Mesenteric fat pad (tissue), 1 donor: ENCODE measurements at regions not wholly inside any gene's neighbourhood (a gene's known extent, or its start where the extent isn't known, plus 50 kb on each side); places are given as distances from the start of the nearest gene placed in this dataset.

Source experiments
- DNase-seq: peaks from one replicate; pipeline ENCODE4 v3.0.0-alpha.2; 2020; ENCODE audit warnings: low spot score
- donor health status: DM: yes; HTN: yes; CAD: no.

DNA sequence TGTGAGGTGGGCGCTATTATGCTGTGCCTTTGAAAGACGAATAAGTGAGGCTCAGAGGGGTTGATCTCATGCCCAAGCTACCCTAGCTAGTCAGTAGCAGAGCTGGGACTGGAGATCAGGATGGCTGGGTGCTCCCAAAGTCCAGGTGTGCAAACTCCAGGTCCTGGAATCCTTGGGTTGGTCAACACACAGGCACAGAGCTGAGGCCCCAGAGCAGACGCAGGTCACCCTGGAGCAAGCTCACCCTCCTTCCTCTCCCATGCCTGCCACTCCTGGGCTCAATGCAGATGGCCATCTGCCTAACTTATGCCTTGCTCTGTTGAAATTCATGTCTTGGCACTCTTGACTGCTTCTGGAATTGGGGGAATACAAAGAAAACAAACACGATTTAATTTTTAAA, 587.2 kb downstream of the PTPRU start:
- DNase-seq = no peak

DNA sequence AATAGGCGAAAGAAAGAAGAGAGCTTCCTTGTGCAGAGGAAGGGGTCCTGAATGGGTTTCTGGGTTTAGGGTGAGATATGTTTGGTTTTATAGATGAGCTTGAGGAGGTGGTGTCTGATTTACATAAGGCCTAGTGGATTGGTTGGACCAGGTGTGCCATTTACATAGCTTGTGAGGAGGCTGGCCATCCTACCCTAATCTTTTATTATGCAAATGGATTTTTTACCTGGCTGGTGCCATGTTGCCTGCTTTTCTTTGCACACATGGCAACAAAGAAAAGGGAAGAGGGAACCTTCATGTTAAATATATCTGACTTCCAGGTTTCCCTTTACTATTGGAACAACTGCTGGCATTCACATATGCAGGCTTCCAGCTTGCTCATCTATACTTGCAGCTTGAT, 585.3 kb downstream of the PTPRU start:
- no peak for DNase-seq

DNA sequence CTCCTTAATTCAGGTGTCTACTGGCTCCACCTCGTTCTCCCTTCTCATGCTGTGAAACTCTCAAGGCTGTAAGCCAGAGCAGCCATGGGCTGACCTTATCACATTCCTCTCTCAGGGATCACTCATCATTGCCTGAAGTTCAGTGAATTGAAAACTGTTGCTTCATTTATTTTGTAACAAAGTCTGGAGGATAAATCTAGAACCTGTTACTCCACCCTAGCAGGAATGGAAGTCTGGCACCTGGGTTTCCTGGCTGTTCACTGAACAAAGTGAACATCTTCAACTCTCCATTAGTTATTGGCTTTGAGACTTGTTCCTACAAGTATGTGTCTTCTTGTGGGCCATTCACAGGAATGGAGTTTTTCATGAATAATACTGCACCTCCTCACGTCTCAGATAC, 584.1 kb downstream of the PTPRU start:
- no peak for DNase-seq

- DNase-seq = peak; percentile 45
Observed at GRCh38 chr1:29812408-29813135, 576.2 kb downstream of the PTPRU start.

- peak; percentile 49 for DNase-seq
Observed at GRCh38 chr1:29811727-29812407, 575.5 kb downstream of the PTPRU start.

DNA sequence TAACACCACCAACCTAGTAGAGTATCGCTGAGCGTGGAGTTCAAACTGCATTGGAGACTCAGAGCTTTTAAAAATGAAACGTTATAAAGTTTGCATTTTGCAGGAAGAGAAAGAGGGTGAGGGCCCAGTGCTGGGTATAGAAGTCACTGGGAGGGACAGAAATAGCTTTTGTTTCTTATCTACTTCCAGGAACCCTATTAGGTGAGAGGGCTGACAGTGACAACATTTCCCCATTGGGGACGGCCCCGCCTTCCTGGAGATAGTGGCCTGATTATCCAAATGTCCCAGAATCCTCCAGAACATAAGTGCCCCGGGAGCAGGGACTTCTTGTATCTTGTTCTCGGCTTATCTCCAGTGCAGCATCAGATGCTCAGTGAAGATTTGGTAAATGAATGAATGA, 574.9 kb downstream of the PTPRU start:
- DNase-seq = peak; percentile 49

DNA sequence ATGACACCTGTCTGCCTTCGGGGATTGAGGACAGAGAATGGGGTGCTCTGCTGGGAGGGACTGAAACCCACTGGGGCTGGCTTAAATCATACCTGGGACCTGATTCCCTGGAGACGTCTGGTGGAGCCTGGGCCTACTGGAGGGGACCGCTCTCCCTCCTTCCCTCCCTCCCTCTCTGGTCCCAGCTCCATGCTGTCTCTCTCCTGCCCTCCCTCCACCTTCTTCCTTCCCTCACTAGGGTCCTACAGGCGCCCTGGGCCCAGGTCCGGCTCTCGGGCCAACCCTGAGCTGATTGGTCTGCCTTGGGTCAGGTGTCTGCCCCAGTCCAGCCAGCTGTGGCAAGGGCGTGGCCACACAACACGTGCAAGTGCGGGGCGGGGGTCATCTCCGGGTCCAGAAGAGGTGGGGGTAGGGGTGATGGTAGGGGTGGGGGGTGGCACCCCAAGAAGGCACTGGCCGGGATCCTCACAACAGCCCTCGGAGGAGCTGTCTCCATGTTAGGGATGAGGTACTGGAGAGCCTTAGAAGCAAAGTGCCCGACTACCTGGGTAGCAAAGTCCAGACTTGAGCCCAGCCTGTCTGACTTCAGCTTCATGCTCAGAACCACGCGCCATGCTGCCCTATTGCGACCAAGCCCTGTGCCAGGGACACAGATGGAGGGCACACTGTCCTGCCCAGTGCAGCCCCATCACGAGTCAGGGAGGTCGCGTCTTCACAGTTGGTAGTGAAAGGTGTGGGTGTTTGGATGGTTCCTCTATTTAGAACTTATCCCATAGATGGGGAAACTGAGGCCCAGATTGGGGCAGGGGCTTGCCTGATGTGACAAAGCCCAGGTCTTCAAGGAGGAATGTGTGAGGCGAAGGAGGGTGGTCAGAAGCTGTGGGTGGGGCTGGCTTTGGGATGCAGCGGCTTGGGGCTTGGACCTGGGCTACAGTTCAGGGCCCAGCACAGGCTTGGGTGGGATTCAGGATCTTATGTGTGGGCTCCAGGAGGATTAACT, 574.1 kb downstream of the PTPRU start:
- peak; percentile 68 for DNase-seq

DNA sequence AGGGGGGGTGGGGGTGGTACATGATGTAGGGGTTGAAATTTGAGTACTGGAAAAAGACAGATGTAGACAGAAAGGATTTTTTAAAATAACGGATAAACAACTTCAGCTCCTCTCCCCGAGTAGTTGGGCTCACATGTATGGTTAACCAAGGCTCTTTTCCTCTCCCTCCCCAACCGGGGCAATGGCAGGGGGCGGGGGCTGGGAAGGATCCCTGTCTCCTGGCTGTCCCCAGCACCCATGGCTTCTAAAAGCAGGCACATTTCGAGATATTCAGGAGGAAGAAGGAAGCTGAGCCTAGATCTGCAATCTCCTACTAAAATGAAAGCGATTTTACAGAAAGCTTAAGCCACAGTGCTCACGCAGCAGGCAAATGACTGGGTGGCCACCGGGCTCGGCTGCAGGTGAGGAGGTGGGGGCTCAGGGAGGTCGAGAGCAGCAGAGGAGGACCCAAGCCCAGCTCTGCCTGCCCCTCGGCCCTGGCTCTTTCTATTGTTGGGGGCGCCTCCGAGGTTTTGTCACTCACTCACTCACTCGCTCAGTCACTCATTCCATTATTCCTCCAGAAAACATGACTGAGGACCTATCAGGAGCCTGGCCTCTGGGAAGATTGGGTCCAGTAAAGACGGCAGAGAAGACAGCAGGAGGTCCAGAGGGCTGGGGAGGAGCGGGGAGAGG, 573.3 kb downstream of the PTPRU start:
- DNase-seq = peak; percentile 68

- peak; percentile 55 for DNase-seq
Observed at GRCh38 chr1:29808141-29808995, 572.0 kb downstream of the PTPRU start.

DNA sequence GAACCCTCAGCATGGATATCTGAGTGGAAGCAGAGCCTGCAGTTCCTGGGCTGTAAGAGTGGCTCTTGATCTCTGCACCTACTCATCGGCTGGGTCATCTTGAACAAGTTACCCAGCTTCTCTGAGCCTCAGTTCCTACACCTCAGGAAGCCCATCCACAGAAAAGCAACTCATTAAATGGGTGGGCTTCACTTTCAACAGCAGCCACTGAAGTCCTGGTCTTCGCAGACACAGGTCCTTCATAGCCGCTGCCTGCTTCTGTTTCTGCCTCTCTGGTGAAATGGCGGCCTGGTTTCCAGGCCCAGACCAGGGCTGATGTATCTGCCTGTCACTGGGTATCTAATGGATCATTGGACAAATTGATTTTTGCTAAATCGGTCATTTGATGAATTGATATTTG, 571.4 kb downstream of the PTPRU start:
- peak; percentile 55 for DNase-seq

GRCh38 chr1:29806646-29807319, 570.5 kb downstream of the PTPRU start:
- DNase-seq = no peak

GRCh38 chr1:29805896-29806160, 569.5 kb downstream of the PTPRU start:
- DNase-seq = peak; percentile 33

DNA sequence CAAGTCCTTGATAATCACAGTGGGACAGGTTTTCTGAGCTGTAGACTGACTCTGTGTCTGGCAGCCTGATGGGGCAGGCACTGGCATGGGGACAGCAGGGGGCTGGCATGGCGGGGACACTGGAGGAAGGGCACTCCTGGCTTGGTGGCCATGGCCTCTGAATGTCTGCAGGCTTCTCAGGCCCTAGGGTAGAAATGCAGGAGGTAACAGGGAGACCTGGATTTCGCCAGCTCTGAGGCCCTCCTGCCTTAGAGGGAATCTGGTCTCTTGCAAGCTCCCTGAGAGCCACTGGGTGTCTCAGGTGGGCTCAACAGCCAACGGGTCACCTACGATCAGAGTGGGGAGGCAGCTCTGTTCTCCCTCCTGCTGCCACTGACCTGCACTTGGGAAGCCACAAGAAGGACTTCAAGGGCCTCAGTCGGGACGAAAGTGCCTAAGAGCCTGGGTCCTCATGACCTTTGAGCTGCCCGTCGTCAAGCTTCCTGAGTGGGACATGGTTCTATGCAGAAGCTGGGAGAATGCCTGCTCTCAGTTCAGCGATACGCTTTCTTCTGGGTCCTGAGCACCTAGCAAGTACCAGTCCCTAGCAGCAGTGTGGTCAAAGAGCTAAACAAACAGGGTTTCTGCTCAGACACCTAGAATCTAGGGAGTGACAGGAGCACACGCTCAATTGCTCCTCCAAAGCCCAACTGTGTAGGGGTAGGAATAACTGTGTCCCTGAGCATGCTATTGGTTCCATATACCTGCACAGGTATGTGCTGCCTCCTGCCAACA, 569.0 kb downstream of the PTPRU start:
- peak; percentile 74 for DNase-seq

DNA sequence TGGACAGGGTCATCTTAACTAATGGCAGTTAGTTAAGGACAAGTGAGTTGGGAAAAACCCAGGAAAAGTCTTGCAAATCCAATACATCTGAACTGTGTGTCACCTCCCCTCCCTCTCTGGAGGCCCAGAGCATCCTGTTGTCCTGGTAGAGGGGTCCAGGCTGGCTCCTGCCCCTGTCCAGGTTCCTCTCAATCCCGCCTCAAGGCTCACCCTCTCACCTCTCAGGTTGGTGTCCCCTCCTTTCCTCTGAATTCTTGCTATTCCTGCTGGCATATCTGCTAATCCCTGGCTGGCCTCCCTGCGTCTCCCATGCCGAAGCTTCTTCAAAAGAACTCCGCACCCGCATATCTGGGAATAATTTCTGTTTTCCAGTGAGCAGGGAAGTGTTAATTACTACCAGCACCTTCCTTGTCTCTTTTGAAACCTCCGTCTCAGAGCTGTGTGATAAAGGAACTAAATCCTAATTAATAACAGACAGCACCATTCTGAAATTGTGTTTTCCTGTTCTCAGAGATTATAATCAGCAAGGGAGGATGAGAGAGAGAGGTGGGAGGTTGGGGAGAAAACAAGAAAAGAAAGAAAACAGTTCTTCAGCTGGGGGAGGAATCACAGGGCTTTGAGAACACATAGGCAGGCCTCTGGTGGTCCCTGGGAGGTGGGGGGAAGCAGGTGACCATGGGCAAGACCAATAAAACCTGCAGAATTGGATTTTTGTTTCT, 568.0 kb downstream of the PTPRU start:
- peak; percentile 43 for DNase-seq

- peak; percentile 41 for DNase-seq
Observed at GRCh38 chr1:29803486-29803885, 567.2 kb downstream of the PTPRU start.

- DNase-seq = peak; percentile 69
Observed at GRCh38 chr1:29802181-29803068, 566.1 kb downstream of the PTPRU start.

GRCh38 chr1:29801561-29801973, 565.2 kb downstream of the PTPRU start:
- DNase-seq = peak; percentile 62
